Stomach (tissue), 4 donors: ENCODE measurements at regions not wholly inside any gene's neighbourhood (a gene's known extent, or its start where the extent isn't known, plus 50 kb on each side); places are given as distances from the start of the nearest gene placed in this dataset.

Experiments
- EP300 ChIP-seq: sonication (generic); formaldehyde crosslinking; IDR thresholded peaks from one replicate; pipeline ENCODE4 v1.6.1; 2017; ENCODE audit warnings: antibody characterized with exemption
- POLR2A ChIP-seq, 4 donors: fragments of 450-650 bp; IDR thresholded peaks; one replicate each; pipeline ENCODE4 v1.6.1; 2016; ENCODE audit warnings: antibody characterized with exemption in 4 of 4, control low read depth in 2 of 4, mild to moderate bottlenecking in 1 of 4, moderate library complexity in 1 of 4
- TF ChIP-seq, protein P1 (sequence below), 7 experiments: fragments of 450-650 bp in 4 of 7; fragments of 200-600 bp in 3 of 7; sonication (generic) in 3 of 7; IDR thresholded peaks; one replicate each; pipeline ENCODE4 v1.5.1; 2016 to 2019; ENCODE audit warnings: antibody characterized with exemption in 7 of 7, control low read depth in 2 of 7, mild to moderate bottlenecking in 1 of 7

DNA sequence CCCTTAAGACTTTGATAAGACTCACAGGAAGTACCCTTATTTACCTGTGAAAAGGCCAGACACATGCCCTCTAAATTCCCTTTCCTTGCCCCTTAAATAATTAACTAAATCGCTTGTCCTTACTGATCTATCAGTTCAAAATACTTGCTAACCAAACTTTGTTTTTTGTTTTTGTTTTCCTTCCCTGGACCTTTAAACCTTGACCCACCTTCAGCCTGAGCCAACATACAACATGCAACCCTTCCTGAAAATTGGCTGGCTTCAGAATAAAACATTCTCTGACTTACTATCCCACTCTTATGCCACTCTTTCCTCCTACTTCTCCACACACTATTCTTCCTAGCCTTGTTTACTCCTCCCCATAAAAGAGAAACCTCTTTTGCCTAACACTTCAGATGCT lies 448.1 kb upstream of the TRAM1L1 start:
- TF ChIP-seq, protein P1, sequence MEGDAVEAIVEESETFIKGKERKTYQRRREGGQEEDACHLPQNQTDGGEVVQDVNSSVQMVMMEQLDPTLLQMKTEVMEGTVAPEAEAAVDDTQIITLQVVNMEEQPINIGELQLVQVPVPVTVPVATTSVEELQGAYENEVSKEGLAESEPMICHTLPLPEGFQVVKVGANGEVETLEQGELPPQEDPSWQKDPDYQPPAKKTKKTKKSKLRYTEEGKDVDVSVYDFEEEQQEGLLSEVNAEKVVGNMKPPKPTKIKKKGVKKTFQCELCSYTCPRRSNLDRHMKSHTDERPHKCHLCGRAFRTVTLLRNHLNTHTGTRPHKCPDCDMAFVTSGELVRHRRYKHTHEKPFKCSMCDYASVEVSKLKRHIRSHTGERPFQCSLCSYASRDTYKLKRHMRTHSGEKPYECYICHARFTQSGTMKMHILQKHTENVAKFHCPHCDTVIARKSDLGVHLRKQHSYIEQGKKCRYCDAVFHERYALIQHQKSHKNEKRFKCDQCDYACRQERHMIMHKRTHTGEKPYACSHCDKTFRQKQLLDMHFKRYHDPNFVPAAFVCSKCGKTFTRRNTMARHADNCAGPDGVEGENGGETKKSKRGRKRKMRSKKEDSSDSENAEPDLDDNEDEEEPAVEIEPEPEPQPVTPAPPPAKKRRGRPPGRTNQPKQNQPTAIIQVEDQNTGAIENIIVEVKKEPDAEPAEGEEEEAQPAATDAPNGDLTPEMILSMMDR (IDR thresholded peaks at IDR 0.05), result no peak
- no peak for TF ChIP-seq EP300
- no peak for TF ChIP-seq POLR2A (IDR thresholded peaks at IDR 0.05)
